ENCODE measurements at regions not wholly inside any gene's neighbourhood (a gene's known extent, or its start where the extent isn't known, plus 50 kb on each side); places are given as distances from the start of the nearest gene placed in this dataset.

DNA sequence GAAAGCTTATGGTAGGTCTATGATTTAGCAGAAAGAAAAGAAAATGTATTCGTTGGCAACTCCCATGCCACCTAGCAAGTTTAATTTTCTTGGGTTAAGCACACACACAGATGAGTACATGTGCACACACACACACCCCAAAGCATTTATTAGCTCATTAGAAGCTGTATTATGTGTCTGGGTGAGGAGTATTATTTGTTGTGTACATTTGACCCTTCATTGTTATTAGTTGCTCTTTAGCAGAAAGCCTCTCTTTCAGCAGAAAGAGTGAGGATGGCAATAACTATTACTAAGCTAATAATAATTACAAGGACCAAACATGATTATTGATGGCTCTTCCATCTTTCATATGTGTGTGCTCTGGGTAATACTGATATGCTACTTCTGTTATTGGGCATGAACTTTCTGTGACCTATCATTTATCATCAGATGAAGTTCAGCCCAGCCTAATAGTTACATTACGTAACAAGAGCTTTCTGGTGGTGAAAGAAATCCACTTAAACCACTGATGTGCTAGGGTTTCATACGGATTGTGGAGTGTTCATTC lies 177.4 kb upstream of the OBI1 start:
- WGBS: 69% methylated on average over 3 of the region's 3 CpGs
- H3K27ac ChIP-seq: no peak overlapping the region
- TF ChIP-seq POLR2A (IDR thresholded peaks at IDR 0.05): no peak
- TF ChIP-seq POLR2AphosphoS5 (IDR thresholded peaks at IDR 0.05): no peak
- TF ChIP-seq, protein P1, sequence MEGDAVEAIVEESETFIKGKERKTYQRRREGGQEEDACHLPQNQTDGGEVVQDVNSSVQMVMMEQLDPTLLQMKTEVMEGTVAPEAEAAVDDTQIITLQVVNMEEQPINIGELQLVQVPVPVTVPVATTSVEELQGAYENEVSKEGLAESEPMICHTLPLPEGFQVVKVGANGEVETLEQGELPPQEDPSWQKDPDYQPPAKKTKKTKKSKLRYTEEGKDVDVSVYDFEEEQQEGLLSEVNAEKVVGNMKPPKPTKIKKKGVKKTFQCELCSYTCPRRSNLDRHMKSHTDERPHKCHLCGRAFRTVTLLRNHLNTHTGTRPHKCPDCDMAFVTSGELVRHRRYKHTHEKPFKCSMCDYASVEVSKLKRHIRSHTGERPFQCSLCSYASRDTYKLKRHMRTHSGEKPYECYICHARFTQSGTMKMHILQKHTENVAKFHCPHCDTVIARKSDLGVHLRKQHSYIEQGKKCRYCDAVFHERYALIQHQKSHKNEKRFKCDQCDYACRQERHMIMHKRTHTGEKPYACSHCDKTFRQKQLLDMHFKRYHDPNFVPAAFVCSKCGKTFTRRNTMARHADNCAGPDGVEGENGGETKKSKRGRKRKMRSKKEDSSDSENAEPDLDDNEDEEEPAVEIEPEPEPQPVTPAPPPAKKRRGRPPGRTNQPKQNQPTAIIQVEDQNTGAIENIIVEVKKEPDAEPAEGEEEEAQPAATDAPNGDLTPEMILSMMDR (IDR thresholded peaks at IDR 0.05): no peak
- intact Hi-C loops (cut with DNase I): no loop called here
- H3K36me3 ChIP-seq: no peaks in the 10 kb centered on the region
- DNase-seq (ENCODE audit: low spot score): no peak
- H3K4me1 ChIP-seq (replicated peaks): no peaks in the 10 kb centered on the region
- H3K9me3 ChIP-seq: no peaks in the 10 kb centered on the region
- no peaks in the 10 kb centered on the region for H3K27me3 ChIP-seq (replicated peaks; ENCODE audit: insufficient read depth)
- H3K4me3 ChIP-seq: no peak overlapping the region

DNA sequence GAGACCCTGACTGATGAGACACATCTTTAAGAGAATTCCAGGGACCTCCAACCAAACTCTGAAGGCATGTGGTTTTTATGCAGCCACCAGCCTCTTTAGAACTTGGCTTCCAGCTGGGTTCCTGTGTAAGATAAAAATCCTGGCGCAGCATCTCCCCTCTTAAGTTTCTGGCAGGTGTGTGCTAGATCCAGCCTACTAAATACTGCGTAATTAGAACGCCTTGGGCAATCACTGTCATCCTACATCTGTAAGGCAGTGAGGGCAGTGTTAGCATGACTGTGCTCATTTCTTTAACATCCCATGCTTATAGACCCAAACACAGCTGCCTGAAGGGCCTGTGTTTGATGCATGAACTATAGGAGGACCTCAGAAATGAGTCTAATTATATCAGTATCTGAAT lies 173.5 kb upstream of the OBI1 start:
- TF ChIP-seq POLR2AphosphoS5 (IDR thresholded peaks at IDR 0.05) (no peak), POLR2A (IDR thresholded peaks at IDR 0.05) (no peak)
- TF ChIP-seq, protein P1 (IDR thresholded peaks at IDR 0.05): no peak
- no peak for DNase-seq (ENCODE audit: low spot score)
- intact Hi-C loops (cut with DNase I): no loop called here
- no peaks in the 10 kb centered on the region for H3K9me3 ChIP-seq
- no peaks in the 10 kb centered on the region for H3K36me3 ChIP-seq
- H3K27ac ChIP-seq: no peak overlapping the region
- no peaks in the 10 kb centered on the region for H3K27me3 ChIP-seq (replicated peaks; ENCODE audit: insufficient read depth)
- 64% methylated on average over 3 of the region's 3 CpGs for WGBS
- H3K4me1 ChIP-seq (replicated peaks): no peaks in the 10 kb centered on the region
- no peak overlapping the region for H3K4me3 ChIP-seq

- TF ChIP-seq, protein P1 (IDR thresholded peaks at IDR 0.05): no peak
- TF ChIP-seq POLR2A (IDR thresholded peaks at IDR 0.05): no peak
- TF ChIP-seq POLR2AphosphoS5 (IDR thresholded peaks at IDR 0.05): no peak
- Histone ChIP-seq H3K4me1 (replicated peaks) (no peaks in the 10 kb centered on the region), H3K27me3 (replicated peaks; ENCODE audit: insufficient read depth) (no peaks in the 10 kb centered on the region), H3K27ac (no peak overlapping the region), H3K4me3 (no peak overlapping the region), H3K36me3 (no peaks in the 10 kb centered on the region), H3K9me3 (no peaks in the 10 kb centered on the region)
- 84% methylated on average over 1 of the region's 1 CpG for WGBS
- DNase-seq (ENCODE audit: low spot score): no peak
- intact Hi-C loops (cut with DNase I): no loop called here
Measured at GRCh38 chr13:78830508-78830907, 171.6 kb upstream of the OBI1 start.

DNA sequence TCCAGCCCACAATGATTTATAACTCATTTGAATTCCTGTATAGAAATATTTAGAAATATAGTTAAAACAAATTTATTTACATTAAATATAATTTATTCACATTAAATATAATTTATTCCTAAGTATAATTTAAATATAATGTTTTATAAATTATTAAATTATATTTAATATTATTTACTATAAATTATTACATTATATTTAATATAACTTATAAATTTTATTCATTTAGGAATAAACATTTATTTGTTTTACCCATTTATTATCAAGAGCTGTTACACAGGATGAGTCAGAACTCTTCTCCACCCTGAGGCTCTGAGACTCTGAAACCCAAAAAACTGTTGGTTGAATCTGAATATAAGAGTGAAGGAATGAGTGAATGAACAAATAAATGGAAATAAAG lies 170.9 kb upstream of the OBI1 start:
- Histone ChIP-seq H3K36me3 (no peaks in the 10 kb centered on the region), H3K4me1 (replicated peaks) (no peaks in the 10 kb centered on the region), H3K27ac (no peak overlapping the region), H3K4me3 (no peak overlapping the region), H3K27me3 (replicated peaks; ENCODE audit: insufficient read depth) (no peaks in the 10 kb centered on the region), H3K9me3 (no peaks in the 10 kb centered on the region)
- intact Hi-C loops (cut with DNase I): no loop called here
- DNase-seq (ENCODE audit: low spot score): no peak
- no peak for TF ChIP-seq POLR2A (IDR thresholded peaks at IDR 0.05)
- TF ChIP-seq POLR2AphosphoS5 (IDR thresholded peaks at IDR 0.05): no peak
- TF ChIP-seq, protein P1 (IDR thresholded peaks at IDR 0.05): no peak

- Histone ChIP-seq H3K27me3 (replicated peaks; ENCODE audit: insufficient read depth) (no peaks in the 10 kb centered on the region), H3K36me3 (no peaks in the 10 kb centered on the region), H3K27ac (no peak overlapping the region), H3K4me3 (no peak overlapping the region), H3K9me3 (no peaks in the 10 kb centered on the region), H3K4me1 (replicated peaks) (no peaks in the 10 kb centered on the region)
- intact Hi-C loops (cut with DNase I): no loop called here
- TF ChIP-seq POLR2AphosphoS5 (IDR thresholded peaks at IDR 0.05) (no peak), POLR2A (IDR thresholded peaks at IDR 0.05) (no peak)
- TF ChIP-seq, protein P1 (IDR thresholded peaks at IDR 0.05): no peak
- DNase-seq (ENCODE audit: low spot score): no peak
- WGBS: 55% methylated on average over 3 of the region's 3 CpGs
Measured at GRCh38 chr13:78827471-78827870, 168.5 kb upstream of the OBI1 start.

Data from prostate gland (tissue), 2 donors.